HEK293T (cell line): ENCODE measurements at regions not wholly inside any gene's neighbourhood (a gene's known extent, or its start where the extent isn't known, plus 50 kb on each side); places are given as distances from the start of the nearest gene placed in this dataset.

Experiments
- CTCF ChIA-PET: fragments of 350-600 bp; formaldehyde crosslinking; extraction: SDS; loops from one replicate; lab custom pipeline; 2021; ENCODE audit warnings: antibody characterized with exemption, inconsistent platforms; lab: Yijun Ruan, JAX
- POLR2A ChIA-PET: fragments of 350-600 bp; formaldehyde crosslinking; extraction: SDS; loops from one replicate; lab custom pipeline; 2020; ENCODE audit warnings: antibody characterized with exemption, inconsistent platforms; lab: Yijun Ruan, JAX
- DNase-seq: peaks from one replicate; pipeline ENCODE4 v3.0.0; 2012; ENCODE audit warnings: mixed read lengths; ENCODE audit errors: extremely low spot score
- ARNT ChIP-seq: fragments of 450-650 bp; IDR thresholded peaks from 2 replicates; pipeline ENCODE4 v1.6.1; 2017; ENCODE audit warnings: mild to moderate bottlenecking
- BHLHE40 ChIP-seq: fragments of 450-650 bp; IDR thresholded peaks from 2 replicates; pipeline ENCODE4 v1.6.1; 2016; ENCODE audit warnings: mild to moderate bottlenecking, moderate library complexity, borderline replicate concordance
- CTBP1 ChIP-seq: fragments of 450-650 bp; IDR thresholded peaks from 2 replicates; pipeline ENCODE4 v1.6.1; 2016; ENCODE audit warnings: borderline replicate concordance
- ELF4 ChIP-seq: fragments of 450-650 bp; IDR thresholded peaks from 2 replicates; pipeline ENCODE4 v1.6.1; 2017; ENCODE audit warnings: antibody characterized with exemption
- FOXA1 ChIP-seq: fragments of 450-650 bp; IDR thresholded peaks from 2 replicates; pipeline ENCODE4 v1.6.1; 2016; ENCODE audit warnings: mild to moderate bottlenecking
- FOXK2 ChIP-seq: fragments of 450-650 bp; IDR thresholded peaks from 2 replicates; pipeline ENCODE4 v1.6.1; 2016; ENCODE audit warnings: mild to moderate bottlenecking
- FOXM1 ChIP-seq: fragments of 450-650 bp; IDR thresholded peaks from 2 replicates; pipeline ENCODE4 v1.6.1; 2017; ENCODE audit warnings: mild to moderate bottlenecking, borderline replicate concordance
- HDGF ChIP-seq: fragments of 450-650 bp; IDR thresholded peaks from 2 replicates; pipeline ENCODE4 v1.6.1; 2017; ENCODE audit warnings: antibody characterized with exemption, borderline replicate concordance
- L3MBTL2 ChIP-seq: fragments of 450-650 bp; conservative IDR thresholded peaks from 2 replicates; pipeline ENCODE4 v1.6.1; 2016; ENCODE audit warnings: mild to moderate bottlenecking
- LEF1 ChIP-seq: fragments of 450-650 bp; IDR thresholded peaks from 2 replicates; pipeline ENCODE4 v1.6.1; 2017; ENCODE audit warnings: mild to moderate bottlenecking, borderline replicate concordance
- NFRKB ChIP-seq: fragments of 450-650 bp; IDR thresholded peaks from 2 replicates; pipeline ENCODE4 v1.6.1; 2016; ENCODE audit warnings: mild to moderate bottlenecking, moderate library complexity
- SP1 ChIP-seq: fragments of 450-650 bp; IDR thresholded peaks from 2 replicates; pipeline ENCODE4 v1.6.1; 2017
- SUZ12 ChIP-seq: fragments of 450-650 bp; IDR thresholded peaks from 2 replicates; pipeline ENCODE4 v1.6.1; 2016; ENCODE audit warnings: mild to moderate bottlenecking
- TARDBP ChIP-seq: fragments of 450-650 bp; IDR thresholded peaks from 2 replicates; pipeline ENCODE4 v1.6.1; 2016
- ZNF384 ChIP-seq: fragments of 450-650 bp; IDR thresholded peaks from 2 replicates; pipeline ENCODE4 v1.6.1; 2016
- TF ChIP-seq, protein P1 (sequence below): fragments of 450-650 bp; IDR thresholded peaks from 2 replicates; pipeline ENCODE4 v1.6.1; 2016

- DNase-seq, result peak; percentile 39
- ChIA-PET CTCF (interaction anchor here (0.5 to 2.5 kb wide), 3 partner anchors 9 to 43 kb away, joined by 5 to 15 read pairs (median 5); no protein-coding TSS in a partner anchor), POLR2A (interaction anchor here (0.8 to 0.9 kb wide), 2 partner anchors 11 to 537 kb away, joined by 3 to 4 read pairs; partner anchors contain the start of gene TNRC6C)
- TF ChIP-seq ZNF384 (no peak), LEF1 (no peak), BHLHE40 (no peak), CTBP1 (no peak), FOXK2 (no peak), FOXM1 (no peak), SUZ12 (no peak), NFRKB (no peak), TARDBP (no peak), HDGF (no peak)
Measured at GRCh38 chr17:77420804-77421629, 280.2 kb downstream of the SEC14L1 start.

GRCh38 chr17:77421630-77421972 lies 280.8 kb downstream of the SEC14L1 start:
- CTCF ChIA-PET, result interaction anchor here (2.5 kb wide), 1 partner anchor 8 kb away, joined by 15 read pairs; no protein-coding TSS in a partner anchor
- TF ChIP-seq SP1, result no peak
- TF ChIP-seq CTBP1, result no peak
- TF ChIP-seq FOXM1, result no peak
- TF ChIP-seq NFRKB, result no peak
- TF ChIP-seq BHLHE40, result no peak
- no peak for TF ChIP-seq FOXK2
- no peak for TF ChIP-seq ARNT
- TF ChIP-seq HDGF, result no peak
- TF ChIP-seq SUZ12, result no peak
- DNase-seq, result no peak
- POLR2A ChIA-PET, result no interaction called here

DNA sequence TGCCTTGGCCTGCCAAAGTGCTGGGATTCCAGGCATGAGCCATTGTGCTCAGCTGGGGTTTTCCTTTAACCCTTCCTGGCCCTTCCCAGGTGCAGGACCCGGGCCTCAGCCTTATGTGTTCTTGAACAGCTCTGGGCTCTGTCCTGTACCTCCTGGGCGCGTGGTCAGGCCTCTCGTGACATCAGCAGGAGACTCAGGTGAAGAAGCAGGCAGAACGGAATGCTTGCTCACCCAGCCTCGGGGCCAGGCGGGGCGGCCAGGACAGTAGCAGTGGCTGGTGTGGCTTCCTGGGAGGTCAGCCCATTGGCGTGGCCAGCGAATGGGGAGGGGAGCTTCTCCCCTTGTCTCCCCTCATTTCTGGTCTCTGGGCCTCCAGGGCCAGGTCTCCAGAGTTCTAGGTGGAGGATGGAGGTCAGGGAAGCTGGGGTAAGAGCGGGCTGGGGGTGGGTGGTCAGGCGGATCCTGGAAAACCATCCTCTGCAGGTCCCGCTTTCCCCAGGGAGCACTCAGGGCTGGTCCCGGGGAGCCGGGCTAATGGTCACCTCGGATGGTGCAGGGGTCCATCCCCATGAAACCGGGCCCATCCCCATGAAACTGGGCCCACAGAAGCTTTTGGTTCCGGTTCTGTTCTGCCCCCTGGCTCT lies 281.5 kb downstream of the SEC14L1 start:
- DNase-seq, result no peak
- TF ChIP-seq BHLHE40 (no peak), TARDBP (no peak), CTBP1 (no peak), FOXK2 (no peak), FOXA1 (no peak), SP1 (no peak), FOXM1 (no peak), SUZ12 (no peak), LEF1 (no peak), ARNT (no peak), ZNF384 (no peak), HDGF (no peak)
- TF ChIP-seq, protein P1, sequence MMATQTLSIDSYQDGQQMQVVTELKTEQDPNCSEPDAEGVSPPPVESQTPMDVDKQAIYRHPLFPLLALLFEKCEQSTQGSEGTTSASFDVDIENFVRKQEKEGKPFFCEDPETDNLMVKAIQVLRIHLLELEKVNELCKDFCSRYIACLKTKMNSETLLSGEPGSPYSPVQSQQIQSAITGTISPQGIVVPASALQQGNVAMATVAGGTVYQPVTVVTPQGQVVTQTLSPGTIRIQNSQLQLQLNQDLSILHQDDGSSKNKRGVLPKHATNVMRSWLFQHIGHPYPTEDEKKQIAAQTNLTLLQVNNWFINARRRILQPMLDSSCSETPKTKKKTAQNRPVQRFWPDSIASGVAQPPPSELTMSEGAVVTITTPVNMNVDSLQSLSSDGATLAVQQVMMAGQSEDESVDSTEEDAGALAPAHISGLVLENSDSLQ, result no peak
- ChIA-PET CTCF (interaction anchor here (2.5 kb wide), 1 partner anchor 8 kb away, joined by 15 read pairs; no protein-coding TSS in a partner anchor), POLR2A (no interaction called here)

DNA sequence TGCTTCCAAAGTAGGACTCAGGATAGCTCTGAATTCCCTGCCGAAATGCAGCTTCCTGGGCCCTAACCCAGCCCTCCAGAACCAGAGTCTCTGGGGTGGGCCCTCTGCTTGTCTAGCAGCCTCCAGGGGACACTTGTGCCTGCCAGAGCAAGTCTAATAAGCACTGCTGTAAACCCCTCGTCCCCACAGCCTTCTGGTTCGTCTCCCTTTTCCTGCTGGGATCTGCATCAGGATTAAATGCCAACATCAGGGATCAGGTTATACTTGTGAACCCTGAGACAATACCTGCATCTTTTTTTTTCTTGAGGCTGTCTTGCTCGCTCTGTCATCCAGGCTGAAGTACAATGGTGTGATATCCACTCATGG lies 282.0 kb downstream of the SEC14L1 start:
- POLR2A ChIA-PET, result no interaction called here

DNA sequence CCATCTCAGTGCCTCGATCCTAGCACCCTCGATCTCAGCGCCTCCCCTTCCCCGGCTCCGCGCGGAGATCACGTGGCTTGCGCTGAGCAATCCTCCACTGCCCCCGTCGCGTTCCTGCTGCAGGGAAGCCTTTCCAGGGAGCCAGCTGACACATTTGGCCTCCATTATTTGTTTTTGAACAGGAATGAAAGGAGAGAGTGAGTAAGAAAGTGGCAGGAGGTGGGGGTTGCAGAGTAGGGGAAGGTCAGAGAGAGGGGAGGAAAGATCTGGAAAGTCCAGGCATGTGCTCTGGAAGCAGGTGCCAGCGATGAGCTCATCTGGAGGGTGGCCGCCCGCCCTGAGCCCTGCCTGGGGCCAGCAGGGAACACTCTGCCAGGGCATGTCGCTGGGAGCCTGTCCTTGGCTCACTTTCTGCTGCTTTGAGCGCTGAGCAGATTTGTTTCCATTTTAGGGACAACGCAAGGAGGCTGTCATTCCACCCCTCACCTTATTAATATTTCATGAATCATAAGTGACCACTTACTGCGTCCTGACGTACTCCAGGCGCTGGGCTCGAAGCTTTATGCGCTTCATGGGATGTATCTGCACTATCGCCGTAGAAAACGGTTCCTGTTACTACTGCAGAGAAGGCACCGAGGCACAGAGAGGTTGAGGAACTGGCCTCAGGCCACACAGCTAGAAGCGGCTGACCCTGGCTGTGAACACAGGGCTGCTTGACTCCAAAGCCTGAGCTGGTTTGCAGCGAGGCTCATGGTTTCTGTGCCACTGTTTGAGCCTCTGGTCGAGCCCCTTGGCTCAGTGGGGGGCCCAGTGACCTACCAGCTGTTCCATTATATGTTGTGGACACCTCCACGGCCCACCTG lies 283.1 kb downstream of the SEC14L1 start:
- CTCF ChIA-PET, result interaction anchor here (0.6 to 1.1 kb wide), 3 partner anchors 11 to 156 kb away, joined by 3 to 5 read pairs (median 5); no protein-coding TSS in a partner anchor
- POLR2A ChIA-PET, result no interaction called here
- no peak for DNase-seq

More for the DNA sequence above, 282.0 kb downstream of the SEC14L1 start:
- CTCF ChIA-PET, result interaction anchor here (0.6 kb wide), 1 partner anchor 155 kb away, joined by 5 read pairs; no protein-coding TSS in a partner anchor
- no peak for DNase-seq
- TF ChIP-seq ARNT (no peak), SUZ12 (no peak), HDGF (no peak), ZNF384 (no peak), NFRKB (no peak), FOXK2 (no peak), ELF4 (no peak), BHLHE40 (no peak), L3MBTL2 (no peak), TARDBP (no peak), SP1 (no peak), FOXA1 (no peak), LEF1 (no peak), FOXM1 (no peak), CTBP1 (no peak)
- TF ChIP-seq, protein P1, result no peak

More for the DNA sequence above, 283.1 kb downstream of the SEC14L1 start:
- no peak for TF ChIP-seq FOXM1
- no peak for TF ChIP-seq CTBP1
- no peak for TF ChIP-seq FOXK2
- TF ChIP-seq NFRKB, result no peak
- TF ChIP-seq ARNT, result no peak
- no peak for TF ChIP-seq SUZ12
- no peak for TF ChIP-seq TARDBP
- TF ChIP-seq SP1, result no peak
- TF ChIP-seq HDGF, result no peak
- TF ChIP-seq LEF1, result no peak
- no peak for TF ChIP-seq BHLHE40
- TF ChIP-seq ZNF384, result no peak
- no peak for TF ChIP-seq L3MBTL2
- no peak for TF ChIP-seq ELF4
- TF ChIP-seq, protein P1, result no peak
- TF ChIP-seq FOXA1, result no peak
